ENCODE measurements at regions not wholly inside any gene's neighbourhood (a gene's known extent, or its start where the extent isn't known, plus 50 kb on each side); places are given as distances from the start of the nearest gene placed in this dataset.

- Histone ChIP-seq H3K4me2 (ENCODE audit: low read depth, low read length) (no peak overlapping the region), H3K36me3 (replicated peaks; ENCODE audit: insufficient read depth, low read length) (no peaks in the 10 kb centered on the region), H3K27me3 (replicated peaks; ENCODE audit: insufficient read depth, low read length) (no peaks in the 10 kb centered on the region), H3K9me2 (replicated peaks; ENCODE audit: insufficient read depth, low read length) (no peaks in the 10 kb centered on the region), H3F3A (ENCODE audit: insufficient read depth, low read length) (no peaks in the 10 kb centered on the region), H3K4me3 (ENCODE audit: low read length) (no peak overlapping the region), H3K79me2 (ENCODE audit: low read length) (no peaks in the 10 kb centered on the region), H3K27ac (ENCODE audit: low read length) (no peak overlapping the region), H4K20me1 (ENCODE audit: insufficient read depth, low read length) (no peaks in the 10 kb centered on the region), H3K4me1 (ENCODE audit: low read length) (no peaks in the 10 kb centered on the region), H3K9me3 (replicated peaks; ENCODE audit: insufficient read depth, low read length) (no peaks in the 10 kb centered on the region), H3K9ac (ENCODE audit: low read length) (no peak overlapping the region), H2AFZ (ENCODE audit: low read length) (no peak overlapping the region)
- no peak for TF ChIP-seq EZH2phosphoT487 (IDR thresholded peaks at IDR 0.05; ENCODE audit: low read length)
- TF ChIP-seq, protein P1, sequence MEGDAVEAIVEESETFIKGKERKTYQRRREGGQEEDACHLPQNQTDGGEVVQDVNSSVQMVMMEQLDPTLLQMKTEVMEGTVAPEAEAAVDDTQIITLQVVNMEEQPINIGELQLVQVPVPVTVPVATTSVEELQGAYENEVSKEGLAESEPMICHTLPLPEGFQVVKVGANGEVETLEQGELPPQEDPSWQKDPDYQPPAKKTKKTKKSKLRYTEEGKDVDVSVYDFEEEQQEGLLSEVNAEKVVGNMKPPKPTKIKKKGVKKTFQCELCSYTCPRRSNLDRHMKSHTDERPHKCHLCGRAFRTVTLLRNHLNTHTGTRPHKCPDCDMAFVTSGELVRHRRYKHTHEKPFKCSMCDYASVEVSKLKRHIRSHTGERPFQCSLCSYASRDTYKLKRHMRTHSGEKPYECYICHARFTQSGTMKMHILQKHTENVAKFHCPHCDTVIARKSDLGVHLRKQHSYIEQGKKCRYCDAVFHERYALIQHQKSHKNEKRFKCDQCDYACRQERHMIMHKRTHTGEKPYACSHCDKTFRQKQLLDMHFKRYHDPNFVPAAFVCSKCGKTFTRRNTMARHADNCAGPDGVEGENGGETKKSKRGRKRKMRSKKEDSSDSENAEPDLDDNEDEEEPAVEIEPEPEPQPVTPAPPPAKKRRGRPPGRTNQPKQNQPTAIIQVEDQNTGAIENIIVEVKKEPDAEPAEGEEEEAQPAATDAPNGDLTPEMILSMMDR (IDR thresholded peaks at IDR 0.05; ENCODE audit: low read length): no peak
- no peak for TF ChIP-seq EZH2 (optimal IDR thresholded peaks at IDR 0.05; ENCODE audit: low read depth, low read length)
- DNase-seq: no peak
These were observed 368.9 kb downstream of the CDH9 start for GRCh38 chr5:26669523-26669922.

- no peak overlapping the region for H3K9ac ChIP-seq (ENCODE audit: low read length)
- no peak for DNase-seq
- no peaks in the 10 kb centered on the region for H3K36me3 ChIP-seq (replicated peaks; ENCODE audit: insufficient read depth, low read length)
These were observed 369.4 kb downstream of the CDH9 start for GRCh38 chr5:26669031-26669430.

DNA sequence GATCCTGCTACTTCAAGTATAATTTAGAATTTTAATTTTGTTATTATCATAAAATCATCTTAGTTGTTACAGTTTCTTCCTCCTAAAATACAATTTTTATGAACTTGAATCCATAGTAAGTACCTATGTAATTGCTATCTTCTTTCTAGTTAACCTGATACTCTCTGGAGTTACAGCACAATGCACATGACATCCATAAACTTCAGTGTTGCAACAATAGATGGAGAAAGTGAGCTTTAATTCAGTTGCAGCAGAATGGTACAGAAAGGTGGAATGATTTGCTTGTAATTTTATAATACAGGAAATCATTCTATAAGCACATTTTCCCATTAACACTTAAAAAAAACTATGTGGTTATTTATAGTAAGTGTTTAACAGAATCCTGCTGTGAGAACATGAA, 372.0 kb downstream of the CDH9 start:
- DNase-seq: no peak
- Histone ChIP-seq H3K4me1 (ENCODE audit: low read length) (no peaks in the 10 kb centered on the region), H4K20me1 (ENCODE audit: insufficient read depth, low read length) (no peaks in the 10 kb centered on the region), H3K79me2 (ENCODE audit: low read length) (no peaks in the 10 kb centered on the region), H3K36me3 (replicated peaks; ENCODE audit: insufficient read depth, low read length) (no peaks in the 10 kb centered on the region), H3F3A (ENCODE audit: insufficient read depth, low read length) (no peaks in the 10 kb centered on the region), H3K27ac (ENCODE audit: low read length) (no peak overlapping the region), H3K9me3 (replicated peaks; ENCODE audit: insufficient read depth, low read length) (no peaks in the 10 kb centered on the region), H3K27me3 (replicated peaks; ENCODE audit: insufficient read depth, low read length) (no peaks in the 10 kb centered on the region), H3K9me2 (replicated peaks; ENCODE audit: insufficient read depth, low read length) (no peaks in the 10 kb centered on the region), H2AFZ (ENCODE audit: low read length) (no peak overlapping the region), H3K4me2 (ENCODE audit: low read depth, low read length) (no peak overlapping the region), H3K9ac (ENCODE audit: low read length) (no peak overlapping the region), H3K4me3 (ENCODE audit: low read length) (no peak overlapping the region)
- TF ChIP-seq EZH2phosphoT487 (IDR thresholded peaks at IDR 0.05; ENCODE audit: low read length): no peak
- TF ChIP-seq EZH2 (optimal IDR thresholded peaks at IDR 0.05; ENCODE audit: low read depth, low read length): no peak
- TF ChIP-seq, protein P1 (IDR thresholded peaks at IDR 0.05; ENCODE audit: low read length): no peak

More at GRCh38 chr5:26669031-26669430, 369.4 kb downstream of the CDH9 start:
- Histone ChIP-seq H3K9me3 (replicated peaks; ENCODE audit: insufficient read depth, low read length) (no peaks in the 10 kb centered on the region), H3F3A (ENCODE audit: insufficient read depth, low read length) (no peaks in the 10 kb centered on the region), H3K9me2 (replicated peaks; ENCODE audit: insufficient read depth, low read length) (no peaks in the 10 kb centered on the region), H3K4me2 (ENCODE audit: low read depth, low read length) (no peak overlapping the region), H2AFZ (ENCODE audit: low read length) (no peak overlapping the region), H3K4me3 (ENCODE audit: low read length) (no peak overlapping the region), H3K4me1 (ENCODE audit: low read length) (no peaks in the 10 kb centered on the region), H4K20me1 (ENCODE audit: insufficient read depth, low read length) (no peaks in the 10 kb centered on the region), H3K79me2 (ENCODE audit: low read length) (no peaks in the 10 kb centered on the region), H3K27me3 (replicated peaks; ENCODE audit: insufficient read depth, low read length) (no peaks in the 10 kb centered on the region), H3K27ac (ENCODE audit: low read length) (no peak overlapping the region)
- TF ChIP-seq, protein P1 (IDR thresholded peaks at IDR 0.05; ENCODE audit: low read length): no peak
- TF ChIP-seq EZH2 (optimal IDR thresholded peaks at IDR 0.05; ENCODE audit: low read depth, low read length) (no peak), EZH2phosphoT487 (IDR thresholded peaks at IDR 0.05; ENCODE audit: low read length) (no peak)

Data from MM.1S (cell line).